ENCODE measurements at regions not wholly inside any gene's neighbourhood (a gene's known extent, or its start where the extent isn't known, plus 50 kb on each side); places are given as distances from the start of the nearest gene placed in this dataset.
"Not testable (repeated sequence)": the region's sequence is repeated elsewhere in the genome, so short reads cannot be mapped to it uniquely, and the experiment has no call there.

- DNase-seq (ENCODE audit: low spot score): not testable (repeated sequence)
Measured at GRCh38 chr1:172799804-172800203, 140.9 kb downstream of the FASLG start.

GRCh38 chr1:172801771-172802322 is 142.9 kb downstream of the FASLG start:
- no peak for DNase-seq (ENCODE audit: low spot score)

GRCh38 chr1:172809750-172810149 is 150.8 kb downstream of the FASLG start:
- DNase-seq (ENCODE audit: low spot score): no peak

- no peak for DNase-seq (ENCODE audit: low spot score)
Measured at GRCh38 chr1:172810480-172811175, 151.7 kb downstream of the FASLG start.

- DNase-seq (ENCODE audit: low spot score): no peak
Measured at GRCh38 chr1:172811694-172812093, 152.8 kb downstream of the FASLG start.

GRCh38 chr1:172812118-172812517 is 153.2 kb downstream of the FASLG start:
- no peak for DNase-seq (ENCODE audit: low spot score)

GRCh38 chr1:172813330-172813729 is 154.4 kb downstream of the FASLG start:
- DNase-seq (ENCODE audit: low spot score): no peak

GRCh38 chr1:172814428-172814827 is 155.5 kb downstream of the FASLG start:
- no peak for DNase-seq (ENCODE audit: low spot score)

GRCh38 chr1:172815740-172816139 is 156.8 kb downstream of the FASLG start:
- no peak for DNase-seq (ENCODE audit: low spot score)

- DNase-seq (ENCODE audit: low spot score): no peak
Measured at GRCh38 chr1:172818841-172819527, 160.1 kb downstream of the FASLG start.

GRCh38 chr1:172820475-172821158 is 161.7 kb downstream of the FASLG start:
- DNase-seq (ENCODE audit: low spot score): no peak

- DNase-seq (ENCODE audit: low spot score): peak; percentile 4
Measured at GRCh38 chr1:172821609-172822274, 162.8 kb downstream of the FASLG start.

- no peak for DNase-seq (ENCODE audit: low spot score)
Measured at GRCh38 chr1:172822886-172823285, 164.0 kb downstream of the FASLG start.

GRCh38 chr1:172823534-172823933 is 164.6 kb downstream of the FASLG start:
- no peak for DNase-seq (ENCODE audit: low spot score)

GRCh38 chr1:172824209-172824608 is 165.3 kb downstream of the FASLG start:
- no peak for DNase-seq (ENCODE audit: low spot score)

- peak; percentile 32 for DNase-seq (ENCODE audit: low spot score)
Measured at GRCh38 chr1:172826096-172826741, 167.3 kb downstream of the FASLG start.

GRCh38 chr1:172827301-172827700 is 168.4 kb downstream of the FASLG start:
- DNase-seq (ENCODE audit: low spot score): no peak

- DNase-seq (ENCODE audit: low spot score): no peak
Measured at GRCh38 chr1:172827841-172828240, 168.9 kb downstream of the FASLG start.

GRCh38 chr1:172832006-172832725 is 173.3 kb downstream of the FASLG start:
- DNase-seq (ENCODE audit: low spot score): no peak

GRCh38 chr1:172833954-172834353 is 175.1 kb downstream of the FASLG start:
- DNase-seq (ENCODE audit: low spot score): no peak

- no peak for DNase-seq (ENCODE audit: low spot score)
Measured at GRCh38 chr1:172834609-172835008, 175.7 kb downstream of the FASLG start.

Measured in SK-N-DZ (cell line).